Stimulated activated CD8-positive, alpha-beta memory T cell treated with anti-CD3 and anti-CD28 coated beads, Interleukin-4, amount 100 ng/mL, for 48 hours (primary cell): ENCODE measurements at regions not wholly inside any gene's neighbourhood (a gene's known extent, or its start where the extent isn't known, plus 50 kb on each side); places are given as distances from the start of the nearest gene placed in this dataset.
"Not testable (repeated sequence)": the region's sequence is repeated elsewhere in the genome, so short reads cannot be mapped to it uniquely, and the experiment has no call there.

Source experiments
- DNase-seq: peaks from one replicate; pipeline ENCODE4 v3.0.0-alpha.2; 2020

GRCh38 chr16:72453856-72454255, 281.9 kb upstream of the PMFBP1 start:
- not testable (repeated sequence) for DNase-seq

- no peak for DNase-seq
Measured at GRCh38 chr16:72444696-72445095, 272.7 kb upstream of the PMFBP1 start.

- DNase-seq, result no peak
Measured at GRCh38 chr16:72443809-72444208, 271.9 kb upstream of the PMFBP1 start.

DNA sequence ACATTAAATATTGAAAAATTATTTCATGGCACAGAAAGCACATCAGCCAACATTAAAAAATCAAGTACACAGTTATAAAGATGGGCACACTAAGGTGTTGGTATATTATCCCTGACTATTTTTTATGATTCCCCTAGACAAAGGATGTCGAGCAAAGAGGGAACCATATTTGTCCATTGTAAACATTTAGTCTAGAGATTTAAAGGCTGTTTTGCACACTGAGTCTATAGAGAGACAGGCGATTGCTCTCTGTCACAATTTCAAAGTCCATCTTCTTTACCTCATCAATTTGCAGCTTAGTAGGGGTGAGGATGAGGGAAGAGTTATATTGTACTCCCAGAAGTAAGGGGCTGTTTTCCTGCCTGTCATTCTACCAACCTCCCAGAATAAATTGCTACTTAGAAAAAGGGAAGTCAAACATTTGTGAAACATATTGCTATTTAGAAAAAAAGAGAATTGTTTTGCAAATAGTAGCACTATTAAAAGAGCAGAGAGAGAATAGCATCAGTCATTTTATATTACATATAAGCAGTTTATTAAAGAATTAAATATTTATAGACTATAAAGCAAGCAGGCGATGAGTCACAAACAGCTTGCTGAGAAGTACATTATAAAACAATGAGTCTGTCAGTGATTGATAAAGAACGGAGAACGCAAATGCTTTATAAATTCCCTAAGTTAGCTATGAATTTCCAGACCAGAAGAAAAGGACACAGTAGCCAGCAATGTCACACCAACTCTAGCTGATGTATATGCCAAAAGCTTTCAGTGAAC, 270.6 kb upstream of the PMFBP1 start:
- no peak for DNase-seq

DNA sequence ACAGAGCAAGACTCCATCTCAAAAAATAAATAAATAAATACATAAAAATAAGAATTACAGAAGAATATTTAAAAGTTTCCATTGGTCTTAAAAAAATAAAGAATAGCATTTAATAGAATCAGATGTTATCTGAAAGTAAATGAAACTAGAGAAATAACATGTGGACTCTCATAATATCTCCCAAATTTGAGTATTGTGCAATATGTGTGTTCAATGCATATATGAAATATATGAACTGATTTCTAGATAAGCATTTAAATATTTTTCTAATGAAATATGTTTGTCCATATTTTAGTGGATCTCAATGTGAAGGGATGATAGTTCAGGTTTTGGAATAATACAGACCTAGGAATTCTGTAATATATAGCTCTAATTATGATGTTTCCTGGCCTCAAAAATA, 265.9 kb upstream of the PMFBP1 start:
- no peak for DNase-seq

- DNase-seq, result no peak
Measured at GRCh38 chr16:72434159-72434558, 262.2 kb upstream of the PMFBP1 start.

- DNase-seq, result no peak
Measured at GRCh38 chr16:72430121-72430520, 258.2 kb upstream of the PMFBP1 start.

GRCh38 chr16:72429671-72430081, 257.7 kb upstream of the PMFBP1 start:
- no peak for DNase-seq

DNA sequence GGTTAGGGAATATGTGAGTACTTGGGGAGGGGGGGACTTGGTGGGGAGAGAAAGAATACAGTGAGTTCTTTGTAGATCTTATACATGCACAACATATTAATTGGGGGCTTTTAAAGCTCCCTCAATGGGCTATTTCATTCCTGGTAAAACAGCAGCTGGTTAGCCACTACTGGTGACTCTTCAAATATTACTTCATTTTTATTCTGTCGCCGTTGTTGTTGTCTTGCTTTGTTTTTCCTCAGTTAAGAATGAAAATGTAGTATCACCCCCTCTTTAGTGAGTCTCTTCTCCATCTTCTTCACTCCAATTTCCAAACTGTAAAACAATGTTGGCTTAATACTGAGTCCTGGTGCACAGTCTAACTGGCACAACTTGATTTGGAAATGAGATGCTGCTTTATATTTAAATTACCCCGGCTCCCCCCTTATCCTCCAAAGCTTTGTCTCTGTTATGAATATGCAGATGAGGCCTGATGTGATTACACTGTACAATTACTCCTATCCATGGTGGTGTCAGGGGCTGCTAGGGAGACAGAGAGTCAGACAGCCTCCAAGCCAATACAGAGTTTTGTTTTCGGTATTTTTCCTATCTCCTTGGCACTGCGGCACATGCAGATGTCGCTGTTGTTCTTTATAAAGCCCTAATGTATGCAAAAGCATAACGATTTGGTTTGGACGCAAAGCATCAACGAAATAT, 256.9 kb upstream of the PMFBP1 start:
- no peak for DNase-seq

DNA sequence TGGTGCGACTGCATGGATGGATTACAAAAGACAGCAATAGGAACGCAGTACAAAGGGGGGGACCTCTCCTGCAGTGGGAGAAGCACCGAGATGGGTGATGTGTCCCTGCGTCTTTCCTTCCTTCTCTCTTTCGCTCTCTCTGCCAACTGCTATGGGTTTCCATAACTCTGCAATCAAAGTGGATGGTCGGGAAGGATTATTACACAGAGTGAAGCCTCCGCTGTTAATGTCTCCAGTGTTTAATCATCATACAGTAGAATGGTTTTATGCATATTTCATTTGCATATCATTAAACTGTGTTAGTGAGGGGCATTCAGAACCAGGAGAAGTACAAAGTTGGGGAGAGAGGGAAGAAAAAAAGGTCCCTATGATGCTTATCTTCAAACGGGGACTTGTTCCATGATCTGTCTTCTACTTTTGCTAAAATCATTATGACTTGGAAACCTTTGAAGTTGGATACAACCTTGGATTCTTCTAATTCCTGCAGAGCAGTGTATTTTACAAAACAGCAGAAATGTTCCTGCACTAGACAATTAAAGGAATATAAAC, 255.9 kb upstream of the PMFBP1 start:
- DNase-seq, result no peak

DNA sequence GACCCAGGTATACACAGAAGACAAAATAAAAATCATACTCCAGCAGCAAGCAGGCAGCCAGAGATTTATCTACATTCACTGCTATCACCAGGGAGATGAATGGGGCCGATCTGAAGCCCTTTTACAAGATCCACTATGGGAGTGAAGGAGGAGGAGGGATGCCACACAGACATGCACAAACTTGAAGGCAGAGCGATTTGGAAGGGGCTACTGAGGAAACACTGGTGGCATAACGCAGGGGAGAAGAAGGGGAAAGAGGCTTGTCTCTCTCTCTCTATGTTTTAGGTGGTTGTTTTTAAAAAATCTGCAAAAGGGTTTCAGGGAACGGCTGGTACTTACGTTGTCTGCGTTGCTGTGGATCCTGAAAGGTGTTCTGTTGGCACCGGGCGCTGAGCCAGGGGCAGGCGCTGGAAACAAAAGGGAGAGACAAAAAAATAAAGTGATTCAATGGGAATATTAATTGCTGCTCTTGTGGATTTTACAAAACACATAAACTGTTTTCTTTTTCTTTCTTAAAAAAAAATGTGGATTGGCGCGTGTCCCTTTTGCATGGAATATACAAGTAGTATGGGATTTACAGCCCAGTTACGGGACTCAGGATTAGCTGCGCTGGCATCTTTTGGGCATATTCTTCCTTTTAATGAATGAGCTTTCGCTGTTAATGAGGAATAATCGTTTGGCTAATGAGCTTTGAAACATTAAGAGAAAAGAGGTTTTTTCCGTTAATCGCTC, 255.3 kb upstream of the PMFBP1 start:
- DNase-seq, result no peak

DNA sequence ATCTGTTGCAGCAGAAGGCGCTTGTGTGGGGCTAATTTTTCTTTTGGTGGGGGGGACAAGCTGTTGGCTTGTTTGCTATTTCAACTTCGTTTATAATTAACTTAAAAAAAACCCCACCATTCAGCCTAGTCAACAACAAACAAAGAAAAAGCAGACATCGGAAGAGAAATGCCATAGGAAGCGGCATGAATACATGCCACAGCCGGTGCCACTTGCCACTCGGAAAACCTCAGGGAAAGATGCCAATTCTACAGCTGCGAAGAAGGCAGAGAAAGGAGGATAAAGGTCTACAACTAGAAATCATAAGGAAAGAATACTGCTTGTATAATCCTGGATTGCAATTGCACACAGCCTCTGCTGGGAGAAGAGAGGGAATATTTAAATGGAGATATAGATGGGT, 254.4 kb upstream of the PMFBP1 start:
- DNase-seq, result no peak

GRCh38 chr16:72425571-72426341, 253.8 kb upstream of the PMFBP1 start:
- no peak for DNase-seq

DNA sequence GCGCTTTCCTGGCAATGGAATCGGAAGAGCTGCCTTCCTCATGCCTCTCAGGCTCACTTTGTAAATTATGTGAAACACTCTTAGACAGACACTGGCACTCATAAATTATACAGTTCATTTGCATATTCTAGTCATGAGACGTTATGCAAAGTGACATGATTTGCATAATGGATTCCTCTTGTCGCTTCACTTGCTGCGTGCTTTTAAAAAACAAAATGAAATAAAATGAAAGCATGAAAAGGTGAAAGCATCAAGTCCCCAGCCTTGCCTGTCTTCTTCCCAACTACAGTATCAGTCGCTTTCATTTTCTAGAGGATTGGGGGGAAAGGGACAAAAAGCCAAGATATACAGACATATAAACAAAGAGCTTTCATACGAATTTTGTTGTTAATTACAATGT, 252.8 kb upstream of the PMFBP1 start:
- no peak for DNase-seq

DNA sequence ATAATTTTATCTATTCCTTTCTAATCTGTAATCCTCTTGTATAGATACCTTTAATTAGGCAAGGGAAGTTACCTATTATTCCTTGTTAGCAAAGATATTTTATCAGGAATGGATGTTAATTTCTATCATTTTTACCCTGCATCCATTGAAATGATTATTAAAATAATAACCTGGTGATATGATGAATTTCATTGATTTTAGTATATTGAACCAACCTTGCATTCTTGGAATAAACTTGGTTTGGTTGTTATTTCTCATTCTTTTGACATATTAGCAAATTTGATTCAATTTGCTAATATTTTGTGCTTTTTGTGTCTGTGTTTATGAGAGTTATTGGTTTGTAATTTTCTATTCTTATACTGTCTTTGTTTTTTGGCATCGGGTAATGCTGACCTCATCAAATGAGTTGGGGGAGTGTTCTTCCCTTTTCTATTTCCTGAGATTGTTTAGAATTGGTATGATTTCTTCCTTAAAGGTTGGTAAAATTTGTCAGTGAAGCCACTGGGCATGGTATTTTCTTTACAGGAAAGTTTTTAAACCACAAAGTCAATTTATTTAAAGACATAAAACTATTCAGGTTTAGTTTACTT, 250.4 kb upstream of the PMFBP1 start:
- no peak for DNase-seq

DNA sequence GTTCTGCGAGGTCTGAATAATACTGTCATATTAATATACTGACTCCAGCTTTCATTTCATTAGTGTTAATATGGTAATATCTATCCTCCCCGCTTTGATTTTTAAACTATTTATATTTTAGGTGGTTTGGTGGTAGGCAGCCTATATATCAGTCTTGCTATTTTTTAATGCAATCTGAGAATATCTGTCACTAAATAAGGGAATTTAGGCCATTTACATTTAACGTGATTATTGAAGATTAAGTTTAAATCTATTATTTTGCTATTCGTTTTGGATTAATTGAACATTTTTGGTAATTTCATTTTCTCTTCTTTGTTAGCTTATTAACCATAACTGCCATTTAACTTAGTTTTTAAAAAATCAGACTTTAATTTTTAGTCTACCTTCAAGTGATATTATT, 247.7 kb upstream of the PMFBP1 start:
- no peak for DNase-seq

DNA sequence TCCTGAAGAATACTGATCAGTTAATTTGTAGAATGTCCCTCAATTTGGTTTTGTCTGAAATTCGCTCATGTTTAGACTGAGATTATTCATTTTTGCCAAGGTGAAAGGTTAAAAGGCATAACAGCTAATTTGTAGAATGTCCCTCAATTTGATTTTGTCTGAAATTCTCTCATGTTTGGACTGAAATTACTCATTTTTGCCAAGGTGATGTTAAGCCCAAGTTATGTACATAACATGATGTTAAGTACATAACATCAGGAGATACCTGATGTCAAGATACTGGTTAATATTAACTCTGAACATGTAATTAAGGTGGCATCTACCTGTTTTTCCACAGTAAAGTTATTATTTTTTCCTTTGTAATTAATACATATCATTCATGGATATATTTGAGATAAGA, 243.4 kb upstream of the PMFBP1 start:
- no peak for DNase-seq

- DNase-seq, result no peak
Measured at GRCh38 chr16:72410492-72410891, 238.5 kb upstream of the PMFBP1 start.

DNA sequence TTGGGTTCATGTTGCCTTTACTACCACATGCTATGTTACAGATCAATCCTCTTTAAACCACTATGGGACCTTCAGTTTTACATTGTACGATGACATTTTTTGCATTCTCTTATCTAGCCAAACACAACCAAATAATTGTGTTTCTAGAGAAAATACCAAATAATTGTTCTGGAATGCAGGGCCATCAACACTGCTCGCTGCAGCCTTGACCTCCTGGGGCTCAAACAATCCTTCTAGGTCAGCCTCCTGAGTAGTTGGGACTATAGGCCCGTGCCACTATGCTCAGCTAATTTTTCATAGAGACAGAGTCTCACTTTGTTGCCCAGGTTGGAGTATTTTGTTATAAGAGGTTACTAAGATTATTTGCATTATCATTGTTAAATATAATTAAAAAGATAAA, 237.5 kb upstream of the PMFBP1 start:
- DNase-seq, result no peak

DNA sequence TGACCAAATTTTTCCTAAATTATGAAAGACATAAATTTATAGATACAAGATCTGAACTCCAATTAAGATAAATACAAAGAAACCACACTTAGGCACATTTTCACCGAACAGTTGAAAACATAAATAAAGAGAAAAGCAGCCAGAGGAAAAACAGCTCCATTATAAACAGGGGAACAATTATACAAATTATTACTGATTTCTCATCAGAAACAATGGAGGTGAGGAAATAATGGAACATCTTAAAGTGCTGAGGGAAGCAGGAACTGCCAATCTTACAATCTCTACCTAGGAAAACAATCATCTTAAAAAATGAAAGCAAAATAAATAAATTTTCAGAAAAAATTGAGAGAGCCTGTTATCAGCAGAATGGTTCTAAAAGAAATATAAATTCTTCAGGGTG, 234.4 kb upstream of the PMFBP1 start:
- no peak for DNase-seq

DNA sequence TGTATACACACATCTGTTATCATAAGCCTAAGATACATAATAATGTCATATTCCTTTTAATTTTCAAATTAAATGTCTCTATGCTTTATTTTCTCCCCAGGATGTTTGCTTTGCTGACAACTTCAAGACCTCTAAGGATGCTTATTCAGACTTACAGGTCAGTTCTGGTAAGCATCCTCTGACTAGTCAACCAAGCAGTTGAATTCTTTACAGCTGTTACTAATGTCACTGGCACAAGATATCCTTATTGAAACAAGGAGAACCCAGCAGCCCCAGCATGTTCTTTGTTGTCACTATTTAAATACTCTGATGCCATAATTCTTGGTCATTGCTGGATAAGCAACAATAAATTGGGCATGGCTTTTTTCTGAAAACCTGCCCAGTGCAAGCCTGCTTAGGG, 232.3 kb upstream of the PMFBP1 start:
- no peak for DNase-seq

GRCh38 chr16:72401084-72401361, 229.1 kb upstream of the PMFBP1 start:
- DNase-seq, result no peak
